DMS153 treated with DMSO at 0.1 percent for 48 hours (cell line): ENCODE measurements at regions not wholly inside any gene's neighbourhood (a gene's known extent, or its start where the extent isn't known, plus 50 kb on each side); places are given as distances from the start of the nearest gene placed in this dataset.
"Not testable (repeated sequence)": the region's sequence is repeated elsewhere in the genome, so short reads cannot be mapped to it uniquely, and the experiment has no call there.

Experiments
- DNase-seq: peaks from one replicate; lab custom pipeline; 2025; ENCODE audit not compliant: unreplicated experiment; lab: John Stamatoyannopoulos, UW

DNA sequence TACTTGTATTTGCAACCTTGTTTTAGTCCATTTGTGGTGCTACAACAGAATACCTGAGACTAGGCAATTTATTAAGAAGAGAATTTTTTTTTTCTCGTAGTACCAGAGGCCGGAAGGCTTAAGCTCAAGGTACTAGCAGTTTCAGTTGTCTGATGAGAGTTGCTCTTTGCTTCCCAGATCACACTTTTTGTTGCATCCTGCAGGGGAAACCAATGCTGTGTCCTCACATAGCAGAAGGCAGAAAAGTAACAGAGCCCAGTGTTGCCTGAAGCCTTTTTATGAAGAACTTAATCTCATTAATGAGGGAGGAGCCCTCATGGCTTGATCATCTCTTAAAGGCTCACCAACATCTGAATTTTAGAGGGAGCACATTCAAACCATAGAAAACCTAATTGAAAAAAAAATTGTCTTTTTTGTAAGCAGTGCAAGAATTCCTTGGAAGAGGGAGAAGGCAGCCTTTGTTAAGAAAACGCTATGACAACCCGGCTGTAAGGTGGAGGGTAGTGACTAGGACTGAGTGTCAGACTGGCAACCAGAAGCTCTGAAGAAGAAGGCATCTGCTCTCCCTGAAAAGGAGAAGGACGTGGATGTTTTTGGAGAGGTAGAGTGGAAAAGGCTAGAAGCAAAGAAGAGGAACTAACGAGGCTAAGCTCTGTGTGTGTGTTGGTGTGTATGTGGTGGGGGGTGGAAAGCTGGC, 1245.3 kb downstream of the ROBO2 start:
- DNase-seq, result no peak

DNA sequence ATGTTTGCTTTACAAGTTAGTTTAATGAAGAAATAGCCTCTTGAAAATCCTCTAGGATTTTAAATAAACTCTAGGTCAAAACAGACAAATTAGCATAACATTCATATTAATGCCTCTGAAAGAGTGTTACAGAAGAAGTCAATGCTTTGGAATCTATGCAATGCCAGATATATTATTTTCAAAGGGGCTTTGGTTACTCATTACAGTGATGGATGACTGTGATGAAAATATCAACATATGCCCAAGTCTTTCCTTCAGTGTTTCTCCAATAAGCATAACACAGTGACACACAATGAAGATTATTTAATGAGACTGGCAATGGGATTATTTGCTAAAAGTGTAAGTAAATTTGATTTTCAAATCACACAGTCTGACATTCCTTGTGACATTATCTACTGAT, 1247.2 kb downstream of the ROBO2 start:
- DNase-seq, result no peak

GRCh38 chr3:78293284-78293683, 1253.4 kb downstream of the ROBO2 start:
- no peak for DNase-seq

DNA sequence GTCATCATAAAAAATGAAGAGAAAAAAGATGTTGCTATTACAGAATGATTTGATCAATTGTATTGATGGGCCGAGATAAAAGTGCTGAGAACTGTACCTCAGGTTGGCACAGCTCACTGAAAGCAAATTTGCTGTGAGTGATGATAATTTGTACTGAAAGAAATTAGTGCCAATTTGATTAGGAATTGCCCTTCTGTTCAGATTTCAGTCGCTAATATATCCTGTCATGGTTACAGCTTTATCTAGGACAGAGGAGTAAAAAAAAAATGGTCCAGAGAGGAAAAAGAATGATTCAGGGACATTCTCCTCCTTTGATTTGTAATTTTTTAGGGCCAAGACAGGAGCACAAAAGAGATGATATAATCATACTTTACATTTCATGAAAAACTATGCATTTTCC, 1264.2 kb downstream of the ROBO2 start:
- no peak for DNase-seq

DNA sequence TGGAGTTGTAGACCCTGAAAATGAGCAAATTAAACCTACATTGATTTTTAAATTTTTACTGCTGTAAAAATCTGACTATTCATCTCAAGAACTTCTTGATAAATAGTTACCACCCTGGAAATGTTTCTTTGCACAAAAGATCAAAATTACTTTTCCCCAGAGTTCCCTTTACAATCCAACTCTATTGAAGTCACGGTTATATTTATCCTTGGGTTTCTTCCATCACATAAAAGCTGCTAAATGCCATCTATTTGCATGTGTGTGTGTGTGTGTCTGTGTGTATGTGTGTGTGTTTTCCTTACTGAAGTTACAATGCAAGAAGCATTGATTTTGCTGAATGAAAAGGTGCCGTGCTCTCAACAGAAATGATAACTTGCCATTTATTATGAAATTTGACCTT, 1273.0 kb downstream of the ROBO2 start:
- no peak for DNase-seq

- no peak for DNase-seq
Measured at GRCh38 chr3:78313332-78313731, 1273.4 kb downstream of the ROBO2 start.

- DNase-seq, result no peak
Measured at GRCh38 chr3:78314327-78314726, 1274.4 kb downstream of the ROBO2 start.

- no peak for DNase-seq
Measured at GRCh38 chr3:78317774-78318173, 1277.9 kb downstream of the ROBO2 start.

- no peak for DNase-seq
Measured at GRCh38 chr3:78322780-78323179, 1282.9 kb downstream of the ROBO2 start.

GRCh38 chr3:78337801-78338211, 1297.9 kb downstream of the ROBO2 start:
- DNase-seq, result no peak

GRCh38 chr3:78338405-78338804, 1298.5 kb downstream of the ROBO2 start:
- no peak for DNase-seq

DNA sequence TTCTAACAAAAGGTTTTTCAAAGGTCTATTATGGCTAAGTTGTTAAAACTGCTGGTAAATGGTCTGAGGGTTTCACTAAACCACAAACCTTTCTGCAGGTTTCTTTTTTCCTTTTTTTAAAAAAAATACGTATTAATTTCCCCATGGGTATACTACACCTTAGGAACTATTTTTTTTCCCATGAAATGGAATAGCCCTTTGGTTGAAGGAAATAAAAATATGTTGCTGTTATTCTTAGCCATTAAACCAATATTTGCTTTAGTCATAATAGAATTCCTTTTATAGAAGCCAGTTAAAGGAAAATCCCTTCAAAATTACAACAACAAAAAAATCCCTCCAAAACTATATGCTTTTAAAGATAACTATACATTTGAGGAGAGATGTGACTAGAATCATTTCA, 1303.3 kb downstream of the ROBO2 start:
- no peak for DNase-seq

DNA sequence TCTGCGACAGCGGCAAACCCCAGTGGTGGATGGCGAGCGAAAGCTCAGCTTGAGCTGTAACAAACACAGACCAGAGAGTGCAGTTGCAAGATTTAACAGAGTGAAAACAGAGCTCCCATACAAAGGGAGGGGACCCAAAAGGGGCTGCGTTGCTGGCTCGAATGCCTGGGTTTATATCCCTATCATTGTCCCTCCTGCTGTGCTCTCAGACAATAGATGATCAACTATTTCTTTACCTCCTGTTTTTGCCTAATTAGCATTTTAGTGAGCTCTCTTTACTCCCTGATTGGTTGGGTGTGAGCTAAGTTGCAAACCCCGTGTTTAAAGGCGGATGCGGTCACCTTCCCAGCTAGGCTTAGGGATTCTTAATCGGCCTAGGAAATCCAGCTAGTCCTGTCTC, 1304.4 kb downstream of the ROBO2 start:
- not testable (repeated sequence) for DNase-seq

DNA sequence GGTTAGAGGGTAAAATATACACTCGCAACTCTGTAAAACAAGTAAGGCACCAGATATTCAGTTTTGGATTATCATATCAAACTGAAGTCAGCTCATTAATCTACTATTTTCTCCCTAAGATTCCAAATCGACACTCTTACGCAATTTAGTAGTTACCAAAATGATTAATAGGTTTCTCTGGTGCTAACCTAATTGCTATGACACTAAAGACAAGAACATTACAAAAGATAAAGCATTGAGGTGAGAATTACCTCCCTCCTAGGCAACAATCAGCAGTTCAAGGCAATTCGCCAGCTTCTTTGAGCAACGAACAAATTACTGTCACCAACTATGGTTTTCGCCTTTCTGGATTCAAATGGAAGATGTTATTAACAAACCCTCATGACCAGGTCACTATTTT, 1305.0 kb downstream of the ROBO2 start:
- DNase-seq, result no peak

- no peak for DNase-seq
Measured at GRCh38 chr3:78347176-78347575, 1307.3 kb downstream of the ROBO2 start.

GRCh38 chr3:78348664-78349063, 1308.8 kb downstream of the ROBO2 start:
- no peak for DNase-seq

GRCh38 chr3:78349571-78349970, 1309.7 kb downstream of the ROBO2 start:
- DNase-seq, result no peak

- DNase-seq, result no peak
Measured at GRCh38 chr3:78351334-78351733, 1311.4 kb downstream of the ROBO2 start.

DNA sequence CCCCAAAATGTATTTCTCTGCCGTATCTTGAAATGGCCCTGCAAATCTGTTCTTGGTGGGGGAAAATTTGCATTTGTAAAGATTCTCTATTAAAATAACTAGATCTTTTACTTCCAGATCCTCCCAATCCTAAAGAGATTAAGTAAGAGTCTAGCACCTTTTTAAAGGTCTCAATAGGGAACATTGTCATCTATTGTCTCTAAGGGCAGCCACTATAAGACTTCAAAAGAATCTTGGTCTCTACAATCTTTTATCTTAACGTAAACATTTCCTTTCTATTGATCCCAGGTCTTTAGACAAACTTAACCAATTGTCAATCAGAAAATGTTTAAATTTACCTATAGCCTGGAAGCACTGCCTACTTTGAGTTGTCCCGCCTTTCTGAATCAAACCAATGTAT, 1313.3 kb downstream of the ROBO2 start:
- DNase-seq, result no peak

GRCh38 chr3:78360849-78361248, 1321.0 kb downstream of the ROBO2 start:
- DNase-seq, result no peak

DNA sequence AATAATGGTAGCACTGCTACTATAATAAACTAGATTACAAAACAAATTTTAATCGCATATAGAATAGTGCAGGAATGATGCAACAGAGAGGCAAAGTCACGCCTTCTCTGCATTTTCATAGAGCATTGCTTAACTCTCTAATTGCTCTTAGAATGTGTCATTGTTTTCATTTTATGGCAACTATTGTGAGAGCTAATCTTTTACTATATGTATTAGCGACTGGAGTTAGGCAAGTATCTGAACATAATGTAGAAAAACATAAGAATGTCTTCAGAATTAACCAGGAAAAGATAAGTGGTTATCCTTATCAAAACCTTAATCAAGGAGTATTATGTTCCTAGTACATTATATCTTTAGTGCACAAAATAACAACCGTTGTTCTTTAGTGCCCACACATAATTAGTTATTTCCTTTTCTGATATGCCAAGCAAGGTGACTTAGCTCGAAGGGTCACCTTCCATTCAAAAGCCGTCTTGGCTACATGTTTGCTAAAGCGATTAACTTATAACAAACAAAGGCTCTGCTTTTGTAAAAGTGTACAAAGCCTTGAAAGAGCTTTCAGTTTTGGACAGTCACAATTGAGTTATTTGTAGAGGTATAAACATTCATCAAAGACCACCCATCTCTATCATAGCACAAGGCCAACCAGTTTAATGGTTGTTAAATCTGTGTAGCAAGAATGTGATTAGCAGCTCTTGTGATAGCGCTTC, 1328.9 kb downstream of the ROBO2 start:
- peak; percentile 0 for DNase-seq

GRCh38 chr3:78390221-78390620, 1350.3 kb downstream of the ROBO2 start:
- DNase-seq, result no peak

GRCh38 chr3:78398401-78398800, 1358.5 kb downstream of the ROBO2 start:
- no peak for DNase-seq
